Smooth muscle cell (in vitro differentiated cells): ENCODE measurements at regions not wholly inside any gene's neighbourhood (a gene's known extent, or its start where the extent isn't known, plus 50 kb on each side); places are given as distances from the start of the nearest gene placed in this dataset.

Experiments
- DNase-seq: peaks from one replicate; lab custom pipeline; 2025; ENCODE audit not compliant: unreplicated experiment; lab: John Stamatoyannopoulos, UW
- H2AFZ ChIP-seq: fragments of 200-600 bp; sonication (generic); 2 replicates; pipeline ENCODE4 v1.6.0; 2016; ENCODE audit warnings: antibody characterized with exemption, low read depth, mild to moderate bottlenecking
- H3F3A ChIP-seq: fragments of 200-600 bp; sonication (generic); 2 replicates; pipeline ENCODE4 v1.6.0; 2017; ENCODE audit warnings: antibody characterized with exemption, low read depth
- H3K27ac ChIP-seq: fragments of 200-600 bp; sonication (generic); 2 replicates; pipeline ENCODE4 v1.5.1; 2016; ENCODE audit warnings: low read depth, mild to moderate bottlenecking
- H3K27me3 ChIP-seq: fragments of 200-600 bp; sonication (generic); 2 replicates; pipeline ENCODE4 v1.6.1; 2016; ENCODE audit warnings: low read depth, mild to moderate bottlenecking
- H3K36me3 ChIP-seq: fragments of 200-600 bp; sonication (generic); 2 replicates; pipeline ENCODE4 v1.5.1; 2016; ENCODE audit warnings: low read depth
- H3K4me1 ChIP-seq: fragments of 200-600 bp; sonication (generic); 2 replicates; pipeline ENCODE4 v1.5.1; 2016; ENCODE audit warnings: low read depth
- H3K4me2 ChIP-seq: fragments of 200-600 bp; sonication (generic); 2 replicates; pipeline ENCODE4 v1.6.0; 2016; ENCODE audit warnings: mild to moderate bottlenecking
- H3K4me3 ChIP-seq: fragments of 200-600 bp; sonication (generic); 2 replicates; pipeline ENCODE4 v1.5.1; 2016; ENCODE audit warnings: mild to moderate bottlenecking
- H3K79me2 ChIP-seq: fragments of 200-600 bp; sonication (generic); 2 replicates; pipeline ENCODE4 v1.6.0; 2016; ENCODE audit warnings: low read depth, mild to moderate bottlenecking
- H3K9ac ChIP-seq: fragments of 200-600 bp; sonication (generic); 2 replicates; pipeline ENCODE4 v1.6.0; 2016; ENCODE audit warnings: low read depth
- H3K9me3 ChIP-seq: fragments of 200-600 bp; sonication (generic); replicated peaks from 2 replicates; pipeline ENCODE4 v1.5.1; 2016; ENCODE audit warnings: low read depth
- H4K20me1 ChIP-seq: fragments of 200-600 bp; sonication (generic); 2 replicates; pipeline ENCODE4 v1.6.0; 2016; ENCODE audit warnings: low read depth
- CTCF ChIP-seq: fragments of 200-600 bp; sonication (generic); IDR thresholded peaks from 2 replicates; pipeline ENCODE4 v1.5.1; 2017; ENCODE audit warnings: borderline replicate concordance, mild to moderate bottlenecking, antibody characterized with exemption; ENCODE audit not compliant: insufficient read depth, poor library complexity, severe bottlenecking
- WGBS: methylation state at CpG from one replicate; pipeline ENCODE4 v1.1.7; 2016; ENCODE audit warnings: low lambda C conversion rate; 5-methylcytosine and 5-hydroxymethylcytosine counted together

GRCh38 chr2:217066510-217067270, 206.8 kb upstream of the TNP1 start:
- H4K20me1 ChIP-seq = no peaks in the 10 kb centered on the region
- peaks cover 16% of the 10 kb centered on the region for H3K4me1 ChIP-seq
- no peak overlapping the region for H2AFZ ChIP-seq
- H3K27me3 ChIP-seq = no peaks in the 10 kb centered on the region
- H3K79me2 ChIP-seq = no peaks in the 10 kb centered on the region
- TF ChIP-seq CTCF = no peak
- peaks cover 4% of the 10 kb centered on the region for H3K9me3 ChIP-seq
- H3K36me3 ChIP-seq = no peaks in the 10 kb centered on the region
- 80% methylated on average over 21 of the region's 21 CpGs for WGBS
- H3K9ac ChIP-seq = no peak overlapping the region
- H3K4me3 ChIP-seq = no peak overlapping the region
- DNase-seq = no peak
- peaks cover 9% of the 10 kb centered on the region for H3F3A ChIP-seq
- no peak overlapping the region for H3K4me2 ChIP-seq
- H3K27ac ChIP-seq = peak overlapping the region; percentile 46

GRCh38 chr2:217065695-217066405, 206.0 kb upstream of the TNP1 start:
- Histone ChIP-seq H3K27ac (peak overlapping the region; percentile 46), H2AFZ (no peak overlapping the region), H4K20me1 (no peaks in the 10 kb centered on the region), H3K9ac (no peak overlapping the region), H3K79me2 (no peaks in the 10 kb centered on the region), H3K4me3 (no peak overlapping the region), H3K36me3 (no peaks in the 10 kb centered on the region), H3F3A (peaks cover 9% of the 10 kb centered on the region), H3K9me3 (peaks cover 4% of the 10 kb centered on the region), H3K27me3 (no peaks in the 10 kb centered on the region), H3K4me2 (no peak overlapping the region), H3K4me1 (peaks cover 16% of the 10 kb centered on the region)
- no peak for TF ChIP-seq CTCF
- DNase-seq = no peak
- 61% methylated on average over 7 of the region's 7 CpGs for WGBS

GRCh38 chr2:217065012-217065290, 205.1 kb upstream of the TNP1 start:
- no peak overlapping the region for H3K27ac ChIP-seq
- TF ChIP-seq CTCF = no peak
- peaks cover 16% of the 10 kb centered on the region for H3K4me1 ChIP-seq
- H3K4me3 ChIP-seq = no peak overlapping the region
- DNase-seq = no peak
- no peaks in the 10 kb centered on the region for H4K20me1 ChIP-seq
- 71% methylated on average over 4 of the region's 4 CpGs for WGBS
- H3K9ac ChIP-seq = no peak overlapping the region
- peaks cover 4% of the 10 kb centered on the region for H3K9me3 ChIP-seq
- H3K36me3 ChIP-seq = no peaks in the 10 kb centered on the region
- H2AFZ ChIP-seq = no peak overlapping the region
- H3K27me3 ChIP-seq = no peaks in the 10 kb centered on the region
- no peaks in the 10 kb centered on the region for H3K79me2 ChIP-seq
- H3K4me2 ChIP-seq = no peak overlapping the region
- peaks cover 9% of the 10 kb centered on the region for H3F3A ChIP-seq
